SK-N-MC (cell line): ENCODE measurements at regions not wholly inside any gene's neighbourhood (a gene's known extent, or its start where the extent isn't known, plus 50 kb on each side); places are given as distances from the start of the nearest gene placed in this dataset.

Source experiments
- EZH2 ChIP-seq: fragments of 200-600 bp; sonication (generic); IDR thresholded peaks from one replicate; pipeline ENCODE4 v1.6.1; 2017; ENCODE audit warnings: antibody characterized with exemption
- POLR2AphosphoS5 ChIP-seq: IDR thresholded peaks from 2 replicates; pipeline ENCODE4 v1.6.1; 2012; ENCODE audit warnings: mild to moderate bottlenecking, low read depth, low read length, borderline replicate concordance

GRCh38 chr6:138597336-138597735 lies 98.0 kb upstream of the NHSL1 start:
- TF ChIP-seq EZH2 (no peak), POLR2AphosphoS5 (no peak)
